Right cardiac atrium (tissue), 5 donors: ENCODE measurements at regions not wholly inside any gene's neighbourhood (a gene's known extent, or its start where the extent isn't known, plus 50 kb on each side); places are given as distances from the start of the nearest gene placed in this dataset.
A peak's percentile ranks its signal among the peaks of the same experiment; 100 is the strongest.
"Not testable (repeated sequence)": the region's sequence is repeated elsewhere in the genome, so short reads cannot be mapped to it uniquely, and the experiment has no call there.

Experiments
- ATAC-seq, 2 donors: fragments of 200-7000 bp; cut with Tn5 transposase; one replicate each; pipeline versions ENCODE4 v1.8.0 to v1.9.1; 2020; ENCODE audit warnings: moderate library complexity in 2 of 2, mild to moderate bottlenecking in 1 of 2
- DNase-seq, 3 donors: peaks; one replicate each; pipeline ENCODE4 v3.0.0-alpha.2; 2020
- H3K27ac ChIP-seq: one replicate; pipeline ENCODE4 v1.5.1; 2013; ENCODE audit warnings: mild to moderate bottlenecking, low read length, control low read depth, moderate library complexity
- H3K27me3 ChIP-seq: one replicate; pipeline ENCODE4 v1.6.1; 2013; ENCODE audit not compliant: control insufficient read depth, insufficient read depth
- H3K4me1 ChIP-seq: one replicate; pipeline ENCODE4 v1.6.1; 2013; ENCODE audit warnings: low read length; ENCODE audit not compliant: control insufficient read depth, insufficient read depth
- H3K4me3 ChIP-seq: one replicate; pipeline ENCODE4 v1.5.1; 2013; ENCODE audit warnings: low read length, control low read depth
- H3K9me3 ChIP-seq: one replicate; pipeline ENCODE4 v1.6.1; 2013; ENCODE audit warnings: low read length; ENCODE audit not compliant: control insufficient read depth
- WGBS: extraction: QIAGEN DNeasy Blood & Tissue Kit; methylation state at CpG from one replicate; pipeline ENCODE4 v1.1.7; 2013; 5-methylcytosine and 5-hydroxymethylcytosine counted together
- intact Hi-C, 4 donors: fragments of 100-400 bp; cut with DNase I; formaldehyde crosslinking; loops; one replicate each; pipeline versions ENCODE4 v1.11.0 to v1.14.0; 2022 to 2023
- donor health status: healthy with polysubstance abuse.
- donor health status: DM: no; HTN: yes; CAD: no.
- donor health status: DM: no; HTN: no; CAD: no.
- donor health status: DM: no; HTN: yes; CAD: no; lungs with severe emphysema.
- donor health status: DM: yes; HTN: yes; CAD: no.

- DNase-seq (peak in 1 of 3 donors; percentile 31), ATAC-seq (no peak)
- intact Hi-C loops: no loop called here
- WGBS: 81% methylated on average over 4 of the region's 4 CpGs
- Histone ChIP-seq H3K4me1 (no peaks in the 10 kb centered on the region), H3K27ac (no peak overlapping the region), H3K4me3 (no peak overlapping the region), H3K27me3 (no peaks in the 10 kb centered on the region), H3K9me3 (no peaks in the 10 kb centered on the region)
Observed at GRCh38 chr10:131575877-131576276, 264.4 kb upstream of the TCERG1L start.

GRCh38 chr10:131576341-131577177 lies 265.0 kb upstream of the TCERG1L start:
- no peaks in the 10 kb centered on the region for H3K4me1 ChIP-seq
- no peak overlapping the region for H3K4me3 ChIP-seq
- H3K27me3 ChIP-seq: no peaks in the 10 kb centered on the region
- no peak overlapping the region for H3K27ac ChIP-seq
- 80% methylated on average over 25 of the region's 25 CpGs for whole genome bisulfite sequencing
- DNase-seq (peak in 1 of 3 donors; percentile 19), ATAC-seq (no peak)
- no peaks in the 10 kb centered on the region for H3K9me3 ChIP-seq
- intact Hi-C loops: no loop called here

- no peak for ATAC-seq
- Histone ChIP-seq H3K9me3 (no peaks in the 10 kb centered on the region), H3K27me3 (no peaks in the 10 kb centered on the region), H3K4me1 (no peaks in the 10 kb centered on the region), H3K4me3 (no peak overlapping the region), H3K27ac (no peak overlapping the region)
- 69% methylated on average over 9 of the region's 9 CpGs for WGBS
- intact Hi-C loops: no loop called here
- no peak for DNase-seq
Observed at GRCh38 chr10:131577178-131577555, 265.6 kb upstream of the TCERG1L start.

GRCh38 chr10:131577786-131578471 lies 266.4 kb upstream of the TCERG1L start:
- ATAC-seq (no peak), DNase-seq (peak in 1 of 3 donors; percentile 32)
- Histone ChIP-seq H3K27me3 (no peaks in the 10 kb centered on the region), H3K4me1 (no peaks in the 10 kb centered on the region), H3K4me3 (no peak overlapping the region), H3K9me3 (no peaks in the 10 kb centered on the region), H3K27ac (no peak overlapping the region)
- intact Hi-C loops: no loop called here
- 91% methylated on average over 24 of the region's 24 CpGs for WGBS

GRCh38 chr10:131578472-131578970 lies 267.0 kb upstream of the TCERG1L start:
- Histone ChIP-seq H3K4me3 (no peak overlapping the region), H3K9me3 (no peaks in the 10 kb centered on the region), H3K4me1 (no peaks in the 10 kb centered on the region), H3K27me3 (no peaks in the 10 kb centered on the region), H3K27ac (no peak overlapping the region)
- DNase-seq: no peak
- ATAC-seq: no peak
- WGBS: 81% methylated on average over 16 of the region's 16 CpGs
- intact Hi-C loops: no loop called here

GRCh38 chr10:131579251-131580071 lies 267.9 kb upstream of the TCERG1L start:
- 83% methylated on average over 19 of the region's 19 CpGs for WGBS

GRCh38 chr10:131580076-131580652 lies 268.6 kb upstream of the TCERG1L start:
- Histone ChIP-seq H3K4me1 (no peaks in the 10 kb centered on the region), H3K9me3 (no peaks in the 10 kb centered on the region), H3K27ac (no peak overlapping the region), H3K4me3 (no peak overlapping the region), H3K27me3 (no peaks in the 10 kb centered on the region)
- WGBS: 75% methylated on average over 11 of the region's 11 CpGs
- no peak for ATAC-seq
- intact Hi-C loops: no loop called here
- no peak for DNase-seq

More at GRCh38 chr10:131579251-131580071, 267.9 kb upstream of the TCERG1L start:
- Histone ChIP-seq H3K9me3 (no peaks in the 10 kb centered on the region), H3K27ac (no peak overlapping the region), H3K4me3 (no peak overlapping the region), H3K4me1 (no peaks in the 10 kb centered on the region), H3K27me3 (no peaks in the 10 kb centered on the region)
- no peak for ATAC-seq
- peak in 1 of 3 donors; percentile 29 for DNase-seq
- intact Hi-C loops: no loop called here

GRCh38 chr10:131580674-131581073 lies 269.2 kb upstream of the TCERG1L start:
- DNase-seq: no peak
- WGBS: 74% methylated on average over 3 of the region's 3 CpGs
- H3K4me3 ChIP-seq: no peak overlapping the region

GRCh38 chr10:131581547-131581946 lies 270.0 kb upstream of the TCERG1L start:
- WGBS: 80% methylated on average over 7 of the region's 7 CpGs
- intact Hi-C loops, H3K27ac ChIP-seq, ATAC-seq, DNase-seq, H3K9me3 ChIP-seq, H3K4me1 ChIP-seq, H3K4me3 ChIP-seq, H3K27me3 ChIP-seq: not testable (repeated sequence)

More at GRCh38 chr10:131580674-131581073, 269.2 kb upstream of the TCERG1L start:
- no peak overlapping the region for H3K27ac ChIP-seq
- intact Hi-C loops: no loop called here
- H3K9me3 ChIP-seq: no peaks in the 10 kb centered on the region
- ATAC-seq: no peak
- no peaks in the 10 kb centered on the region for H3K4me1 ChIP-seq
- no peaks in the 10 kb centered on the region for H3K27me3 ChIP-seq

GRCh38 chr10:131584287-131584686 lies 272.8 kb upstream of the TCERG1L start:
- Histone ChIP-seq H3K4me1 (no peaks in the 10 kb centered on the region), H3K4me3 (no peak overlapping the region), H3K27ac (no peak overlapping the region), H3K9me3 (no peaks in the 10 kb centered on the region), H3K27me3 (no peaks in the 10 kb centered on the region)
- ATAC-seq (no peak), DNase-seq (peak in 1 of 3 donors; percentile 34)
- intact Hi-C loops: no loop called here
- 80% methylated on average over 12 of the region's 12 CpGs for WGBS
